T-cell (primary cell): ENCODE measurements at regions not wholly inside any gene's neighbourhood (a gene's known extent, or its start where the extent isn't known, plus 50 kb on each side); places are given as distances from the start of the nearest gene placed in this dataset.

ENCODE experiments used
- ATAC-seq, 4 experiments: fragments of 200-7000 bp in 3 of 4; fragments of 150-1000 bp in 1 of 4; cut with Tn5 transposase; replicated peaks in 1 of 4; 1 replicate in 3 of 4; 2 replicates in 1 of 4; pipeline ENCODE4 v1.10.0; 2021; ENCODE audit warnings: moderate library complexity in 3 of 4, mild to moderate bottlenecking in 2 of 4, moderate number of reproducible peaks in 1 of 4
- CTCF ChIA-PET, 2 donors: fragments of 300-600 bp; sonication (Branson Sonifier 250); formaldehyde crosslinking; loops; one replicate each; lab custom pipeline; 2022; ENCODE audit warnings: antibody characterized with exemption in 2 of 2; lab: Charles Lee
- POLR2A ChIA-PET, 2 donors: fragments of 300-600 bp; sonication (Branson Sonifier 250); formaldehyde crosslinking; loops; one replicate each; lab custom pipeline; 2022; ENCODE audit warnings: antibody characterized with exemption in 2 of 2; lab: Charles Lee
- DNase-seq, 35 experiments: peaks; one replicate each; pipeline versions ENCODE4 v3.0.0 to v3.0.0-alpha.2; 2013 to 2023
- H3K27ac ChIP-seq: one replicate; pipeline ENCODE4 v1.5.1; 2013; ENCODE audit warnings: low read length
- H3K27me3 ChIP-seq, 2 experiments: replicated peaks in 1 of 2; 1 replicate in 1 of 2; 2 replicates in 1 of 2; pipeline versions ENCODE4 v1.6.1 to v1.7.0; 2013; ENCODE audit warnings: low read length in 1 of 2, mixed read lengths in 1 of 2; ENCODE audit not compliant: control insufficient read depth in 2 of 2, insufficient read depth in 2 of 2; ENCODE audit errors: extremely low read depth in 1 of 2
- H3K36me3 ChIP-seq, 2 donors: 1 replicate in 1 of 2; 2 replicates in 1 of 2; pipeline versions ENCODE4 v1.6.1 to v1.7.0; 2013; ENCODE audit warnings: low read length in 1 of 2; ENCODE audit not compliant: control insufficient read depth in 2 of 2, insufficient read depth in 1 of 2; ENCODE audit errors: extremely low read depth in 1 of 2
- H3K4me1 ChIP-seq, 2 experiments: 1 replicate in 1 of 2; 2 replicates in 1 of 2; pipeline versions ENCODE4 v1.6.1 to v1.7.0; 2013; ENCODE audit warnings: low read length in 2 of 2, mixed read lengths in 1 of 2; ENCODE audit not compliant: insufficient read depth in 2 of 2, control insufficient read depth in 1 of 2; ENCODE audit errors: extremely low read depth in 1 of 2
- H3K4me3 ChIP-seq, 2 donors: 1 replicate in 1 of 2; 2 replicates in 1 of 2; pipeline versions ENCODE4 v1.5.1 to v1.7.0; 2013; ENCODE audit warnings: mild to moderate bottlenecking in 2 of 2, low read length in 1 of 2, moderate library complexity in 1 of 2; ENCODE audit not compliant: control insufficient read depth in 1 of 2; ENCODE audit errors: extremely low read depth in 1 of 2
- H3K9me3 ChIP-seq: 2 replicates; pipeline ENCODE4 v1.7.0; 2013
- H3K27ac Mint-ChIP-seq, 2 donors: one replicate each; pipeline ENCODE4 v1.8.0; 2020 to 2021; ENCODE audit warnings: mild to moderate bottlenecking in 2 of 2, mixed read lengths in 2 of 2
- H3K27me3 Mint-ChIP-seq, 2 donors: one replicate each; pipeline ENCODE4 v1.8.0; 2021 to 2022; ENCODE audit warnings: mixed read lengths in 2 of 2
- H3K36me3 Mint-ChIP-seq: one replicate; pipeline ENCODE4 v1.8.0; 2021; ENCODE audit warnings: mixed read lengths
- H3K4me1 Mint-ChIP-seq, 3 donors: one replicate each; pipeline ENCODE4 v1.8.0; 2020 to 2022; ENCODE audit warnings: mixed read lengths in 3 of 3, mild to moderate bottlenecking in 1 of 3
- H3K4me3 Mint-ChIP-seq, 3 donors: one replicate each; pipeline ENCODE4 v1.8.0; 2020 to 2022; ENCODE audit warnings: mild to moderate bottlenecking in 3 of 3, mixed read lengths in 3 of 3, moderate library complexity in 3 of 3
- H3K9me3 Mint-ChIP-seq, 3 donors: one replicate each; pipeline ENCODE4 v1.8.0; 2020 to 2022; ENCODE audit warnings: mixed read lengths in 3 of 3
- WGBS: methylation state at CpG from one replicate; pipeline ENCODE4 v1.1.5; 2013; ENCODE audit warnings: missing lambda C conversion rate; ENCODE audit not compliant: insufficient coverage; 5-methylcytosine and 5-hydroxymethylcytosine counted together

DNA sequence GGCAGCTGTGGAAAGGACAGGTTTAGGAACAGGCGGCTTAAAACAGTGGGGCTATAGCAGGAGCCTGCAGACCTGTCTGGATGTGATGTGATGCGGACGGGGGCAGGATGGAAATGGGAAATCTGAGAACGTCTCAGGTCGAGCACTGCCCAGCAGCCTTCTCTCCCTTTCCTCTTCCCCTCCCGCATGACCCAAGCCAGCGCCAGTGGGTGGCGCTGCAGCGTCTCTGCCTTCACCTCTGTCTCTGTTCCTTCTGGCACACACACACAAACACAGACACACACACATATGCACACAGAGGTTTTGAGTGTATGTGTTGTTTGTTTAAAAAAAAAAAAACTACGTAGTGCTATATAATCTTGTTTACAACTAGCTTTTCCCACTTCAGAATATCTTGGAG lies 82.0 kb upstream of the SLC66A3 start:
- Mint-ChIP-seq H3K4me1 (peaks cover 6 to 13% (median 12%) of the 10 kb centered on the region in 3 donors), H3K27me3 (peaks cover 8 to 13% of the 10 kb centered on the region in 2 donors), H3K9me3 (no peaks in the 10 kb centered on the region), H3K4me3 (no peak overlapping the region), H3K27ac (no peak overlapping the region), H3K36me3 (no peaks in the 10 kb centered on the region)
- H3K4me1 ChIP-seq: no peaks in the 10 kb centered on the region
- no peak overlapping the region for H3K4me3 ChIP-seq
- no peaks in the 10 kb centered on the region for H3K36me3 ChIP-seq
- DNase-seq (peak in 1 of 35 experiments; percentile 17), ATAC-seq (no peak)
- CTCF ChIA-PET: interaction anchor here in 1 of 2 donors (0.5 kb wide), 1 partner anchor 1931 kb away, joined by 5 read pairs; no protein-coding TSS in a partner anchor
- POLR2A ChIA-PET: no interaction called here
- peaks cover 0 to 36% of the 10 kb centered on the region in 2 experiments for H3K27me3 ChIP-seq
- no peaks in the 10 kb centered on the region for H3K9me3 ChIP-seq
- 80% methylated on average over 1 of the region's 10 CpGs for WGBS
- no peak overlapping the region for H3K27ac ChIP-seq

DNA sequence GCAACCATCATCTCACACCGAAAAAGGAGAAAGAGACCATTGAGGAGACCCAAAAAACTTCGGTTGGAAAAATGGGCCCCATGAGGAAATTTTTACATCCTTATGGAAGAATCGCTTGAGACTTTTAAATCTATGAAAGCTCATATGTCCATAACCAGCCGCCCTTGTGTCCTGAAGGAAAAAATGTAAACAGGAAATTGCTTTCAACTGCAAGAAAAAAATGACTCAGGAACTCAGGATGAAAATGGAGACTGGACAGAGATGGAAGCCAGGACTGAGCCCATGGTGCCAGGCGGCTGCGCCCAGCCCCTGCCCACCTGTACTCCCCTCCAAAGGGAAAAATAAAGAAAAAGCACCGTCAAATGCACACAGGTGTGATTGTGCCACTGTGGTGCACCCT lies 81.5 kb upstream of the SLC66A3 start:
- H3K27me3 Mint-ChIP-seq: peaks cover 4 to 8% of the 10 kb centered on the region in 2 donors

DNA sequence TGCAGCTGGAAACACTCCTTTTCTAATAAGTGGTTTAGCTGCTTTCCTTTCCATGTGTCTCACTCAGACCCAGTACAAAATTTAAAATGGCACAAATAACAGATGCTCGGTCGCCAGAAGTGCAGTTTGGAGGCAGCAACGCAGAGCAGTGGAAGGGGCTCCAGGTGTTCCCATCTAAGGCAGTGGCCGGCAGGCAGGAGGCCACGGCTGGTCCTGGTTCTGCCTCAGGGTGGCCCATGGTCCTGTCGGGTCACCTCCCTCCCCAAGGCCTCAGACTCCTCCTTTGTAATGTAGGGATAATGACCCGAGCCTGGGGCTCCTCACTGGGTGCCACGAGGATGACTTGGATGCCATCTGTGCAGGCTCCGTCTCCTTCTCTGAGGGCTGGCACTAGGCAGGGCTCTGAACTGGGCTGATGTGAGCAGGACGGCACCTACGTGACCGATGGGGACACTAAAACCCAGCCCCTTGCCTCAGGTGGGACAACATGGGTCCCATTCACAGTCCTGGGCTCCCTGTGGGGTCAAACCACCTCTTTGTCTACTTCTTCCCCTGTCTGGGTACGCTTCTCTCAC lies 80.9 kb upstream of the SLC66A3 start:
- ChIA-PET POLR2A (no interaction called here), CTCF (no interaction called here)
- H3K4me1 Mint-ChIP-seq: peaks cover 6 to 13% (median 12%) of the 10 kb centered on the region in 3 donors
- H3K4me3 ChIP-seq: no peak overlapping the region
- 95% methylated on average over 7 of the region's 13 CpGs for WGBS
- DNase-seq (no peak), ATAC-seq (no peak)
- H3K4me3 Mint-ChIP-seq: no peak overlapping the region
- H3K27ac Mint-ChIP-seq: no peak overlapping the region
- H3K27me3 ChIP-seq: peaks cover 0 to 28% of the 10 kb centered on the region in 2 experiments
- no peaks in the 10 kb centered on the region for H3K9me3 ChIP-seq
- H3K36me3 ChIP-seq: no peaks in the 10 kb centered on the region
- H3K27me3 Mint-ChIP-seq: peaks cover 4 to 6% of the 10 kb centered on the region in 2 donors
- H3K9me3 Mint-ChIP-seq: no peaks in the 10 kb centered on the region
- H3K4me1 ChIP-seq: no peaks in the 10 kb centered on the region
- H3K27ac ChIP-seq: no peak overlapping the region
- no peaks in the 10 kb centered on the region for H3K36me3 Mint-ChIP-seq

More for the DNA sequence above, 81.5 kb upstream of the SLC66A3 start:
- Histone ChIP-seq H3K36me3 (no peaks in the 10 kb centered on the region), H3K9me3 (no peaks in the 10 kb centered on the region), H3K27ac (no peak overlapping the region), H3K4me3 (no peak overlapping the region), H3K27me3 (peaks cover 0 to 32% of the 10 kb centered on the region in 2 experiments), H3K4me1 (no peaks in the 10 kb centered on the region)
- Mint-ChIP-seq H3K9me3 (no peaks in the 10 kb centered on the region), H3K36me3 (no peaks in the 10 kb centered on the region), H3K4me1 (peaks cover 6 to 13% (median 12%) of the 10 kb centered on the region in 3 donors), H3K27ac (no peak overlapping the region), H3K4me3 (no peak overlapping the region)
- CTCF ChIA-PET: interaction anchor here in 1 of 2 donors (0.5 kb wide), 1 partner anchor 1932 kb away, joined by 5 read pairs; no protein-coding TSS in a partner anchor
- POLR2A ChIA-PET: no interaction called here
- WGBS: 92% methylated on average over 2 of the region's 7 CpGs
- ATAC-seq (no peak), DNase-seq (no peak)

DNA sequence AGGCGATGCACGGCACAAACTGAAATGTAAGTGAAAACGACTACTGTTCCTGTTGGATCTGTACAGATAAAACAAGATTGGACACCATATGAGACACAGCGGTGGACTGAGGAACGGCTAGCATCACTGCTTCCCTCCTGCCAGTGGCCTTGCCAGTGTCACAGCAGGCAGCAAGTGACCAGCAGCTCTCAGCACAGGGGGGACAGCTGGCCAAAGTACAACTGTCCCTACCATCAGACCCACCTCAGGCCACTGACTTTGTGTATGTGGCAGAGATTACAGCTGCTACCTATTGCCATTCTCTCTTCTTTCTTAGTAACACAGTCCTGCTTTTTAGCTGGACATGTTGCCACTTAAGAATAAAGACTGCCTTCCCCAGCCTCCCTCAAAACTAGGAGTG lies 80.0 kb upstream of the SLC66A3 start:
- H3K27ac Mint-ChIP-seq: no peak overlapping the region
- no peaks in the 10 kb centered on the region for H3K9me3 Mint-ChIP-seq
- ChIA-PET POLR2A (no interaction called here), CTCF (no interaction called here)
- no peaks in the 10 kb centered on the region for H3K36me3 Mint-ChIP-seq
- H3K4me1 Mint-ChIP-seq: peaks cover 6 to 13% (median 12%) of the 10 kb centered on the region in 3 donors
- Histone ChIP-seq H3K27me3 (peaks cover 0 to 24% of the 10 kb centered on the region in 2 experiments), H3K4me3 (no peak overlapping the region), H3K27ac (no peak overlapping the region), H3K9me3 (no peaks in the 10 kb centered on the region), H3K36me3 (no peaks in the 10 kb centered on the region), H3K4me1 (no peaks in the 10 kb centered on the region)
- WGBS: 97% methylated on average over 5 of the region's 5 CpGs
- ATAC-seq: no peak
- no peak overlapping the region for H3K4me3 Mint-ChIP-seq
- no peak for DNase-seq
- peaks cover 3 to 4% of the 10 kb centered on the region in 2 donors for H3K27me3 Mint-ChIP-seq

DNA sequence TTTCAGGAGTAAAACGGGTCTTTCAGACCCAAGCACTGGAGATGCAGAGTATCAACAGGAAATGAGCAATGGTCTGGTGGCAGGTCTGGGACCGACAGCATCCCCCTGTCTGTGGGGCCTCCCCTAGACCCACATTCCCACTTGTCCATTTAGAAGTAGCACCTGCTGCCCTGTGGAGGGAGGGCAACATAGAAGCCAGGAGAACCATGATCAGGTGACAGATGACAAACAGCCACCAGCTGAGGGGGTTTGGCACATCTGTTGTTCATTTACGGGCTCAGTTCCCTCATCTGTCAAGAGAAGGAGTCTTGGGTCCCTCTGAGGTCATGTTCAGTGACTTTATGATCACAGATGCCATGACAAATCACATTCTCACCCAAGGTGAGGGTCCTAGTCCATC lies 77.9 kb upstream of the SLC66A3 start:
- Histone ChIP-seq H3K27me3 (peaks cover 0 to 19% of the 10 kb centered on the region in 2 experiments), H3K27ac (no peak overlapping the region), H3K4me3 (no peak overlapping the region), H3K9me3 (no peaks in the 10 kb centered on the region), H3K4me1 (no peaks in the 10 kb centered on the region), H3K36me3 (no peaks in the 10 kb centered on the region)
- Mint-ChIP-seq H3K9me3 (no peaks in the 10 kb centered on the region), H3K4me1 (peaks cover 0 to 5% (median 3%) of the 10 kb centered on the region in 3 donors), H3K27ac (no peak overlapping the region), H3K36me3 (no peaks in the 10 kb centered on the region), H3K27me3 (peaks cover 0 to 3% of the 10 kb centered on the region in 2 donors), H3K4me3 (no peak overlapping the region)
- no CpG with 5 or more reads among the region's 3 CpGs for WGBS
- ChIA-PET CTCF (no interaction called here), POLR2A (no interaction called here)
- DNase-seq (no peak), ATAC-seq (no peak)

DNA sequence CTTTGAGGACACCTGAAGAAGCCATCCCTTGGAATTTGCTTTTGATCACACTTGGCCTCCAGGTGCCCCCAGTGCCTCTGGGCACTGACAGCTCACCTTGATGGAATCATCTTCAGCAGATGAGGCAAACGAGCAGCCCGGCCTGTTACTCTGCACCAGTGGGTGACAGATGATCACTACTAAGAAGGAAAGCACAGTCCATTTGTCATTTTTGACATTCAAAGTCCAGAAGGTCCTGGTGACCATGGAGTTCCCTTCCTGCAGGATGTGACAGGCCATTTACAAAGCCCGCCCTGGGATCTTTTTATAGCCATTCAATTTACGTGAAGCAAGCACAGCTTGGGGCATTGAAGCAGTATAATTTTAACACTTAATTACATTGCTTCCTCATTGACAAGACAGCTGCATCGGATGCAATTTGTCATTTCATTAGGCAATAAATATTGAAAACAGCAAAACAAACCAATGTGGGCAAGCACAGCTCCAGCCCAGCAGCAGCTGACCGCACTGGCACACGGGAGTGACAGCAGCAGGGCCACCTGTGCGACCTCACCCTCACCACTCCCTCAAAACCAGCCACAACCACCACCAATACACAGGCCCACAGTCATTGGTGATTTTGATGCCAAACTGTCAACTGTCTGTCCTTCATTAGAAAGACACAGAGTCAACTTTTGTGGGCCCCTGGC lies 76.0 kb upstream of the SLC66A3 start:
- Mint-ChIP-seq H3K27ac (no peak overlapping the region), H3K4me3 (no peak overlapping the region), H3K36me3 (no peaks in the 10 kb centered on the region), H3K27me3 (peaks cover 0 to 2% of the 10 kb centered on the region in 2 donors), H3K9me3 (no peaks in the 10 kb centered on the region), H3K4me1 (no peaks in the 10 kb centered on the region)
- H3K36me3 ChIP-seq: no peaks in the 10 kb centered on the region
- no peaks in the 10 kb centered on the region for H3K9me3 ChIP-seq
- DNase-seq (no peak), ATAC-seq (no peak)
- CTCF ChIA-PET: no interaction called here
- H3K27me3 ChIP-seq: peaks cover 0 to 15% of the 10 kb centered on the region in 2 experiments
- WGBS: 75% methylated on average over 8 of the region's 8 CpGs
- no peak overlapping the region for H3K4me3 ChIP-seq
- no peak overlapping the region for H3K27ac ChIP-seq
- POLR2A ChIA-PET: no interaction called here
- H3K4me1 ChIP-seq: no peaks in the 10 kb centered on the region
